IMR-90 (cell line): ENCODE measurements at regions not wholly inside any gene's neighbourhood (a gene's known extent, or its start where the extent isn't known, plus 50 kb on each side); places are given as distances from the start of the nearest gene placed in this dataset.

Source experiments
- BHLHE40 ChIP-seq: fragments of 150-350 bp; IDR thresholded peaks from 2 replicates; pipeline ENCODE4 v1.6.1; 2016; ENCODE audit warnings: mild to moderate bottlenecking, low read depth, low read length
- CHD1 ChIP-seq: IDR thresholded peaks from 2 replicates; pipeline ENCODE4 v1.6.1; 2012; ENCODE audit warnings: low read depth, low read length, improper control_type of control experiment
- FOS ChIP-seq: fragments of 150-350 bp; IDR thresholded peaks from 2 replicates; pipeline ENCODE4 v1.6.1; 2016; ENCODE audit warnings: low read depth, low read length
- MAFK ChIP-seq: IDR thresholded peaks from 2 replicates; pipeline ENCODE4 v1.6.1; 2012; ENCODE audit warnings: low read depth, low read length, improper control_type of control experiment
- MAZ ChIP-seq: IDR thresholded peaks from 2 replicates; pipeline ENCODE4 v1.6.1; 2012; ENCODE audit warnings: low read depth, mild to moderate bottlenecking, low read length, improper control_type of control experiment, moderate library complexity, borderline replicate concordance
- NFE2L2 ChIP-seq: fragments of 150-350 bp; IDR thresholded peaks from 2 replicates; pipeline ENCODE4 v1.6.1; 2016; ENCODE audit warnings: low read depth, mild to moderate bottlenecking, low read length
- POLR2A ChIP-seq: IDR thresholded peaks from 2 replicates; pipeline ENCODE4 v1.6.1; 2012; ENCODE audit warnings: mild to moderate bottlenecking, low read depth, low read length
- RAD21 ChIP-seq: IDR thresholded peaks from 2 replicates; pipeline ENCODE4 v1.6.1; 2012; ENCODE audit warnings: low read length, improper control_type of control experiment
- RFX5 ChIP-seq: IDR thresholded peaks from 2 replicates; pipeline ENCODE4 v1.8.0; 2012; ENCODE audit warnings: low read depth, mild to moderate bottlenecking, low read length, moderate library complexity
- SMC3 ChIP-seq: fragments of 150-350 bp; IDR thresholded peaks from 2 replicates; pipeline ENCODE4 v1.6.1; 2016; ENCODE audit warnings: low read depth, mild to moderate bottlenecking, antibody characterized with exemption, low read length, moderate library complexity
- TF ChIP-seq, protein P1 (sequence below): conservative IDR thresholded peaks from 2 replicates; pipeline ENCODE4 v1.5.1; 2012; ENCODE audit warnings: mild to moderate bottlenecking, low read depth, low read length, improper control_type of control experiment
- TF ChIP-seq, protein P2 (sequence below): fragments of 150-350 bp; IDR thresholded peaks from 2 replicates; pipeline ENCODE4 v1.6.1; 2016; ENCODE audit warnings: low read depth, mild to moderate bottlenecking, low read length, moderate library complexity, borderline replicate concordance
- TF ChIP-seq, protein P3 (sequence below): fragments of 150-350 bp; IDR thresholded peaks from 2 replicates; pipeline ENCODE4 v1.6.1; 2017; ENCODE audit warnings: mild to moderate bottlenecking, antibody characterized with exemption, low read length, low read depth

DNA sequence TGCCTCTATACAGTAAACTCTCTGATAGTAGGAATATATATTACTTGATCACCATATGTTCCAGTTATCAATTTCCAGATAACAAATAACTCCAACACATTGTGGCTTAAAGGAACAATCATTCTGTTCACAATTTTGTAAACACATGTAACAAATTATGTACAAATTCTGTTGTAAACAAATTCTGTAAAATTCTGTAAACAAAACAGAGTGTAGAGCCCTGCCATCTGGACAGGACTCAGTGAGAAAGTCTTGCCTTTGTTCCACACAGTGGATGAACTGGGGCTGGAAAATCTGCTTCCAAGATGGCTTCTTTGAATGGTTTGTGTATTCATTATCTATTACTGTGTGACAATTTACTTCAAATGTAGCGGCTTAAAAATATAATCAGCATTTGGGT lies 69.0 kb upstream of the LRRC7 start:
- TF ChIP-seq, protein P1, sequence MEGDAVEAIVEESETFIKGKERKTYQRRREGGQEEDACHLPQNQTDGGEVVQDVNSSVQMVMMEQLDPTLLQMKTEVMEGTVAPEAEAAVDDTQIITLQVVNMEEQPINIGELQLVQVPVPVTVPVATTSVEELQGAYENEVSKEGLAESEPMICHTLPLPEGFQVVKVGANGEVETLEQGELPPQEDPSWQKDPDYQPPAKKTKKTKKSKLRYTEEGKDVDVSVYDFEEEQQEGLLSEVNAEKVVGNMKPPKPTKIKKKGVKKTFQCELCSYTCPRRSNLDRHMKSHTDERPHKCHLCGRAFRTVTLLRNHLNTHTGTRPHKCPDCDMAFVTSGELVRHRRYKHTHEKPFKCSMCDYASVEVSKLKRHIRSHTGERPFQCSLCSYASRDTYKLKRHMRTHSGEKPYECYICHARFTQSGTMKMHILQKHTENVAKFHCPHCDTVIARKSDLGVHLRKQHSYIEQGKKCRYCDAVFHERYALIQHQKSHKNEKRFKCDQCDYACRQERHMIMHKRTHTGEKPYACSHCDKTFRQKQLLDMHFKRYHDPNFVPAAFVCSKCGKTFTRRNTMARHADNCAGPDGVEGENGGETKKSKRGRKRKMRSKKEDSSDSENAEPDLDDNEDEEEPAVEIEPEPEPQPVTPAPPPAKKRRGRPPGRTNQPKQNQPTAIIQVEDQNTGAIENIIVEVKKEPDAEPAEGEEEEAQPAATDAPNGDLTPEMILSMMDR: no peak
- no peak for TF ChIP-seq MAZ
- TF ChIP-seq BHLHE40: no peak
- TF ChIP-seq MAFK: no peak
- TF ChIP-seq POLR2A: no peak
- no peak for TF ChIP-seq FOS
- TF ChIP-seq CHD1: no peak
- TF ChIP-seq RFX5: no peak
- no peak for TF ChIP-seq RAD21
- TF ChIP-seq, protein P2, sequence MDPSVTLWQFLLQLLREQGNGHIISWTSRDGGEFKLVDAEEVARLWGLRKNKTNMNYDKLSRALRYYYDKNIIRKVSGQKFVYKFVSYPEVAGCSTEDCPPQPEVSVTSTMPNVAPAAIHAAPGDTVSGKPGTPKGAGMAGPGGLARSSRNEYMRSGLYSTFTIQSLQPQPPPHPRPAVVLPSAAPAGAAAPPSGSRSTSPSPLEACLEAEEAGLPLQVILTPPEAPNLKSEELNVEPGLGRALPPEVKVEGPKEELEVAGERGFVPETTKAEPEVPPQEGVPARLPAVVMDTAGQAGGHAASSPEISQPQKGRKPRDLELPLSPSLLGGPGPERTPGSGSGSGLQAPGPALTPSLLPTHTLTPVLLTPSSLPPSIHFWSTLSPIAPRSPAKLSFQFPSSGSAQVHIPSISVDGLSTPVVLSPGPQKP: no peak
- TF ChIP-seq, protein P3, sequence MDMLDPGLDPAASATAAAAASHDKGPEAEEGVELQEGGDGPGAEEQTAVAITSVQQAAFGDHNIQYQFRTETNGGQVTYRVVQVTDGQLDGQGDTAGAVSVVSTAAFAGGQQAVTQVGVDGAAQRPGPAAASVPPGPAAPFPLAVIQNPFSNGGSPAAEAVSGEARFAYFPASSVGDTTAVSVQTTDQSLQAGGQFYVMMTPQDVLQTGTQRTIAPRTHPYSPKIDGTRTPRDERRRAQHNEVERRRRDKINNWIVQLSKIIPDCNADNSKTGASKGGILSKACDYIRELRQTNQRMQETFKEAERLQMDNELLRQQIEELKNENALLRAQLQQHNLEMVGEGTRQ: no peak
- no peak for TF ChIP-seq NFE2L2
- no peak for TF ChIP-seq SMC3
